Transverse colon (tissue), 4 donors: ENCODE measurements at regions not wholly inside any gene's neighbourhood (a gene's known extent, or its start where the extent isn't known, plus 50 kb on each side); places are given as distances from the start of the nearest gene placed in this dataset.

Source experiments
- DNase-seq: peaks from one replicate; pipeline ENCODE4 v3.0.0-alpha.2; 2019
- H3K27ac ChIP-seq, 4 donors: fragments of 200-600 bp; sonication (generic); 2 replicates each; pipeline ENCODE4 v1.5.1; 2016 to 2018; ENCODE audit warnings: inconsistent platforms in 4 of 4
- H3K27me3 ChIP-seq: fragments of 200-600 bp; sonication (generic); 2 replicates; pipeline ENCODE4 v1.5.1; 2017; ENCODE audit warnings: inconsistent platforms
- H3K36me3 ChIP-seq, 4 donors: fragments of 200-600 bp; sonication (generic); 2 replicates each; pipeline ENCODE4 v1.5.1; 2017 to 2019; ENCODE audit warnings: inconsistent platforms in 4 of 4
- H3K4me1 ChIP-seq, 4 donors: fragments of 200-600 bp; sonication (generic); 2 replicates each; pipeline ENCODE4 v1.5.1; 2017 to 2020; ENCODE audit warnings: inconsistent platforms in 4 of 4
- H3K4me3 ChIP-seq, 4 donors: fragments of 200-600 bp; sonication (generic); 1 replicate in 1 of 4; 2 replicates in 3 of 4; pipeline versions ENCODE4 v1.5.1 to v1.6.1; 2017 to 2019; ENCODE audit warnings: inconsistent platforms in 4 of 4
- H3K9me3 ChIP-seq, 2 donors: fragments of 200-600 bp; sonication (generic); 2 replicates each; pipeline ENCODE4 v1.5.1; 2017 to 2019; ENCODE audit warnings: inconsistent platforms in 2 of 2
- EP300 ChIP-seq: sonication (generic); formaldehyde crosslinking; IDR thresholded peaks from one replicate; pipeline ENCODE4 v1.6.1; 2017; ENCODE audit warnings: antibody characterized with exemption, low read depth
- POLR2A ChIP-seq: fragments of 450-650 bp; IDR thresholded peaks from one replicate; pipeline ENCODE4 v1.6.1; 2016; ENCODE audit warnings: antibody characterized with exemption, mild to moderate bottlenecking, moderate library complexity
- POLR2AphosphoS5 ChIP-seq, 3 donors: sonication (generic); formaldehyde crosslinking; IDR thresholded peaks; one replicate each; pipeline ENCODE4 v1.6.1; 2016; ENCODE audit warnings: antibody characterized with exemption in 3 of 3
- WGBS, 2 donors: methylation state at CpG; one replicate each; pipeline ENCODE4 v1.1.5; 2018; ENCODE audit warnings: low coverage in 1 of 2; 5-methylcytosine and 5-hydroxymethylcytosine counted together
- in situ Hi-C, 4 donors: fragments of 200-750 bp; cut with MboI; loops; one replicate each; pipeline versions ENCODE4 v1.15.0 to v1.15.1; 2017; ENCODE audit warnings: low sequenced_read_pairs in 3 of 4, low pct_ligation_motif_present in 1 of 4, low pct_unique_long_range_greater_than_20kb in 1 of 4
- intact Hi-C: fragments of 100-400 bp; cut with DNase I; formaldehyde crosslinking; loops from one replicate; pipeline ENCODE4 v1.15.1; 2023; ENCODE audit warnings: low total_unique reads
- TF ChIP-seq, protein P1 (sequence below), 5 experiments: fragments of 200-600 bp in 3 of 5; fragments of 450-650 bp in 2 of 5; sonication (generic) in 3 of 5; IDR thresholded peaks; 1 replicate in 2 of 5; 2 replicates in 3 of 5; pipeline ENCODE4 v1.5.1; 2016 to 2017; ENCODE audit warnings: antibody characterized with exemption in 5 of 5, inconsistent platforms in 3 of 5, mild to moderate bottlenecking in 2 of 5, moderate library complexity in 1 of 5

GRCh38 chr16:87177673-87178072, 139.5 kb downstream of the C16orf95 start:
- Histone ChIP-seq H3K36me3 (no peaks in the 10 kb centered on the region), H3K27me3 (peaks cover 13% of the 10 kb centered on the region), H3K4me1 (no peaks in the 10 kb centered on the region), H3K4me3 (no peak overlapping the region), H3K9me3 (no peaks in the 10 kb centered on the region), H3K27ac (no peak overlapping the region)
- DNase-seq: no peak
- in situ Hi-C loops: loop anchor here in 1 of 4 donors (25.0 kb wide), 1 partner anchor 110 kb away; no protein-coding TSS in a partner anchor
- TF ChIP-seq, protein P1, sequence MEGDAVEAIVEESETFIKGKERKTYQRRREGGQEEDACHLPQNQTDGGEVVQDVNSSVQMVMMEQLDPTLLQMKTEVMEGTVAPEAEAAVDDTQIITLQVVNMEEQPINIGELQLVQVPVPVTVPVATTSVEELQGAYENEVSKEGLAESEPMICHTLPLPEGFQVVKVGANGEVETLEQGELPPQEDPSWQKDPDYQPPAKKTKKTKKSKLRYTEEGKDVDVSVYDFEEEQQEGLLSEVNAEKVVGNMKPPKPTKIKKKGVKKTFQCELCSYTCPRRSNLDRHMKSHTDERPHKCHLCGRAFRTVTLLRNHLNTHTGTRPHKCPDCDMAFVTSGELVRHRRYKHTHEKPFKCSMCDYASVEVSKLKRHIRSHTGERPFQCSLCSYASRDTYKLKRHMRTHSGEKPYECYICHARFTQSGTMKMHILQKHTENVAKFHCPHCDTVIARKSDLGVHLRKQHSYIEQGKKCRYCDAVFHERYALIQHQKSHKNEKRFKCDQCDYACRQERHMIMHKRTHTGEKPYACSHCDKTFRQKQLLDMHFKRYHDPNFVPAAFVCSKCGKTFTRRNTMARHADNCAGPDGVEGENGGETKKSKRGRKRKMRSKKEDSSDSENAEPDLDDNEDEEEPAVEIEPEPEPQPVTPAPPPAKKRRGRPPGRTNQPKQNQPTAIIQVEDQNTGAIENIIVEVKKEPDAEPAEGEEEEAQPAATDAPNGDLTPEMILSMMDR (IDR thresholded peaks at IDR 0.05): no peak
- TF ChIP-seq POLR2A (no peak), POLR2AphosphoS5 (IDR thresholded peaks at IDR 0.05) (no peak), EP300 (no peak)
- WGBS, 2 donors: 55 to 70% methylated on average over 5 to 15 of the region's 15 CpGs
- intact Hi-C loops: no loop called here

- Histone ChIP-seq H3K4me1 (no peaks in the 10 kb centered on the region), H3K27ac (no peak overlapping the region), H3K9me3 (no peaks in the 10 kb centered on the region), H3K27me3 (peaks cover 13% of the 10 kb centered on the region), H3K4me3 (no peak overlapping the region), H3K36me3 (no peaks in the 10 kb centered on the region)
- in situ Hi-C loops: loop anchor here in 1 of 4 donors (25.0 kb wide), 1 partner anchor 109 kb away; no protein-coding TSS in a partner anchor
- TF ChIP-seq POLR2AphosphoS5 (IDR thresholded peaks at IDR 0.05): no peak
- no peak for TF ChIP-seq EP300
- WGBS, 2 donors: 37 to 51% methylated on average over 5 to 14 of the region's 14 CpGs
- no peak for DNase-seq
- intact Hi-C loops: no loop called here
Measured at GRCh38 chr16:87178177-87178863, 138.9 kb downstream of the C16orf95 start.

DNA sequence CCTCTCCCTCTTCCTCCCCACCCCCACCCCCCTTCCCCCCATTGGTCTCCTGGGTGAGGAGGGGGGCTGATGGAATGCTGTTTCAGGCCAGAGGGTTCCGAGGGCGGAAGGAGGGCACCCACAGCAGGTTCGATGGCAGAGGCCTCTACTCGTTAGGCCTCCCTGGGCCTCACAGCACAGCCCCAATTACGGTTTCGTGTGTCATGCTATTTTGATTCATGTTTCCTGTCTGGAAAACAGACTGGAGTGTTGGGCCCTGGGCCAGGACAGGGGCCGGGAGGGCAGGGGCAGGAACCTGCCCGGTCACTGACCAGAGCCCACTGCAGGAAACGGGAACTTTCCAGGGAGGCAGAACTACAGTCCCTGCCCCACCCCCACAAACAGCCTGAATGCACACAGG, 138.2 kb downstream of the C16orf95 start:
- Histone ChIP-seq H3K27ac (no peak overlapping the region), H3K4me3 (no peak overlapping the region), H3K36me3 (no peaks in the 10 kb centered on the region), H3K4me1 (no peaks in the 10 kb centered on the region), H3K27me3 (peaks cover 13% of the 10 kb centered on the region), H3K9me3 (no peaks in the 10 kb centered on the region)
- TF ChIP-seq POLR2AphosphoS5 (IDR thresholded peaks at IDR 0.05): no peak
- TF ChIP-seq, protein P1 (IDR thresholded peaks at IDR 0.05): no peak
- no peak for TF ChIP-seq EP300
- TF ChIP-seq POLR2A: no peak
- WGBS, 2 donors: 28% methylated on average over 8 of the region's 9 CpGs; no CpG with 5 or more reads in 1 of the 2 donors
- DNase-seq: no peak
- in situ Hi-C loops: loop anchor here in 1 of 4 donors (25.0 kb wide), 1 partner anchor 108 kb away; no protein-coding TSS in a partner anchor
- intact Hi-C loops: no loop called here

GRCh38 chr16:87180069-87180468, 137.1 kb downstream of the C16orf95 start:
- Histone ChIP-seq H3K27ac (no peak overlapping the region), H3K36me3 (no peaks in the 10 kb centered on the region), H3K4me3 (no peak overlapping the region), H3K9me3 (no peaks in the 10 kb centered on the region), H3K27me3 (peaks cover 13% of the 10 kb centered on the region), H3K4me1 (no peaks in the 10 kb centered on the region)
- DNase-seq: no peak
- TF ChIP-seq POLR2A (no peak), EP300 (no peak), POLR2AphosphoS5 (IDR thresholded peaks at IDR 0.05) (no peak)
- TF ChIP-seq, protein P1 (IDR thresholded peaks at IDR 0.05): no peak
- in situ Hi-C loops (loop anchor here in 1 of 4 donors (25.0 kb wide), 1 partner anchor 107 kb away; no protein-coding TSS in a partner anchor), intact Hi-C loops (no loop called here)
- 76 to 79% methylated on average over 4 to 6 of the region's 6 CpGs for WGBS, 2 donors
